Tibial artery (tissue), 4 donors: ENCODE measurements at regions not wholly inside any gene's neighbourhood (a gene's known extent, or its start where the extent isn't known, plus 50 kb on each side); places are given as distances from the start of the nearest gene placed in this dataset.

Experiments
- DNase-seq, 2 donors: peaks; one replicate each; pipeline ENCODE4 v3.0.0-alpha.2; 2019
- H3K27ac ChIP-seq, 2 donors: fragments of 200-600 bp; sonication (generic) in 1 of 2; 1 replicate in 1 of 2; 2 replicates in 1 of 2; pipeline ENCODE4 v1.5.1; 2018 to 2019; ENCODE audit warnings: mild to moderate bottlenecking in 1 of 2
- H3K27me3 ChIP-seq, 2 donors: fragments of 200-600 bp; sonication (generic) in 1 of 2; one replicate each; pipeline versions ENCODE4 v1.5.1 to v1.6.0; 2016 to 2019
- H3K36me3 ChIP-seq, 3 donors: fragments of 200-600 bp; sonication (generic) in 2 of 3; one replicate each; pipeline ENCODE4 v1.5.1; 2016 to 2019; ENCODE audit warnings: mild to moderate bottlenecking in 2 of 3
- H3K4me1 ChIP-seq, 4 donors: fragments of 200-600 bp; sonication (generic) in 2 of 4; 1 replicate in 3 of 4; 2 replicates in 1 of 4; pipeline ENCODE4 v1.5.1; 2016 to 2019
- H3K4me3 ChIP-seq, 2 donors: fragments of 200-600 bp; sonication (generic) in 1 of 2; 1 replicate in 1 of 2; 2 replicates in 1 of 2; pipeline ENCODE4 v1.5.1; 2018 to 2019; ENCODE audit warnings: mild to moderate bottlenecking in 2 of 2
- H3K9me3 ChIP-seq, 3 donors: fragments of 200-600 bp; sonication (generic) in 1 of 3; one replicate each; pipeline ENCODE4 v1.5.1; 2016 to 2019
- intact Hi-C: fragments of 100-400 bp; cut with DNase I; formaldehyde crosslinking; loops from one replicate; pipeline ENCODE4 v1.15.0; 2023; ENCODE audit warnings: low total_unique reads
- TF ChIP-seq, protein P1 (sequence below), 2 experiments: fragments of 200-600 bp in 1 of 2; fragments of 450-650 bp in 1 of 2; IDR thresholded peaks; one replicate each; pipeline ENCODE4 v1.5.1; 2017 to 2019; ENCODE audit warnings: antibody characterized with exemption in 2 of 2, mild to moderate bottlenecking in 1 of 2, moderate library complexity in 1 of 2

DNA sequence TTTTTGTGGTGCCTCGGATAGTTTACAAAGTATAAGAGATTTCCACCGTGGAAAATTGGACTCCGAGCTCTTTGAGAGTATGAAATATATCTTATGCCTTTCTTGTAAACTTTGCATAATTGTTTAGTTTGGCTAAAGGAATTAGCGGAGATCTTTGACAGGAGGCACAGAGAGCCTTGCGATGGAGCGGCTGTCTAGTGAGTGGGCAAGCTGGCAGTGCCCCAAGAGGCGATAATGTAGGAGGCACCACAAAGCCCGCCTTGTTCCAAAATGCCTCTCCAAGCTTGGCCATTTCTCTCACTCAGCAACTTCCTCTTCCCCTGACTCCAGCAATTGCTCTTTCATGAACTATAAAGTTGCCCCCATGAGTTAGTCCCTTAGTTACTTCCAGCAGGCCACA, 270.1 kb upstream of the PRICKLE1 start:
- H3K9me3 ChIP-seq: no peaks in the 10 kb centered on the region
- H3K27ac ChIP-seq: no peak overlapping the region
- TF ChIP-seq, protein P1, sequence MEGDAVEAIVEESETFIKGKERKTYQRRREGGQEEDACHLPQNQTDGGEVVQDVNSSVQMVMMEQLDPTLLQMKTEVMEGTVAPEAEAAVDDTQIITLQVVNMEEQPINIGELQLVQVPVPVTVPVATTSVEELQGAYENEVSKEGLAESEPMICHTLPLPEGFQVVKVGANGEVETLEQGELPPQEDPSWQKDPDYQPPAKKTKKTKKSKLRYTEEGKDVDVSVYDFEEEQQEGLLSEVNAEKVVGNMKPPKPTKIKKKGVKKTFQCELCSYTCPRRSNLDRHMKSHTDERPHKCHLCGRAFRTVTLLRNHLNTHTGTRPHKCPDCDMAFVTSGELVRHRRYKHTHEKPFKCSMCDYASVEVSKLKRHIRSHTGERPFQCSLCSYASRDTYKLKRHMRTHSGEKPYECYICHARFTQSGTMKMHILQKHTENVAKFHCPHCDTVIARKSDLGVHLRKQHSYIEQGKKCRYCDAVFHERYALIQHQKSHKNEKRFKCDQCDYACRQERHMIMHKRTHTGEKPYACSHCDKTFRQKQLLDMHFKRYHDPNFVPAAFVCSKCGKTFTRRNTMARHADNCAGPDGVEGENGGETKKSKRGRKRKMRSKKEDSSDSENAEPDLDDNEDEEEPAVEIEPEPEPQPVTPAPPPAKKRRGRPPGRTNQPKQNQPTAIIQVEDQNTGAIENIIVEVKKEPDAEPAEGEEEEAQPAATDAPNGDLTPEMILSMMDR (IDR thresholded peaks at IDR 0.05): no peak
- no peaks in the 10 kb centered on the region for H3K27me3 ChIP-seq
- no peak for DNase-seq
- no peaks in the 10 kb centered on the region for H3K36me3 ChIP-seq
- intact Hi-C loops: no loop called here
- H3K4me1 ChIP-seq: no peaks in the 10 kb centered on the region
- no peak overlapping the region for H3K4me3 ChIP-seq

DNA sequence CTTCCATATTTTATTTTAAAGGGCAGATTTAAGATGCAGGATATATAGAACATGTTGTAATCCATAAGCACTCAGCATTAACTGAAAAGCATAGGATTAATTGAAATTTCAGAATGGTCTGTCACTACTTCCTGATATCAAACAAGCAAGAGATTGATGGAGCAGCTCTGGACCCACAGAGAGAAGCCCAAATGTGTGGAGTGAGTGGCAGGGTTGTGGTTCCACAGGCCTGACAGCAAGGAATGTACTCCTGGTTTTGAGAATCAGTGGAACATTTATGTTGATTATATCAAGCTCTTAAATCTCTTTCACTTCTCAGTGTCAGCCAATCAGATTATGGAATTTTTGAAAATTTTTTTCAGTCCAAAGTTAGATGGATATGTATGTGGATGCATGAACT, 267.6 kb upstream of the PRICKLE1 start:
- H3K36me3 ChIP-seq: no peaks in the 10 kb centered on the region
- DNase-seq: no peak
- intact Hi-C loops: no loop called here
- no peak overlapping the region for H3K4me3 ChIP-seq
- no peak overlapping the region for H3K27ac ChIP-seq
- H3K9me3 ChIP-seq: no peaks in the 10 kb centered on the region
- TF ChIP-seq, protein P1 (IDR thresholded peaks at IDR 0.05): no peak
- no peaks in the 10 kb centered on the region for H3K27me3 ChIP-seq
- H3K4me1 ChIP-seq: no peaks in the 10 kb centered on the region

DNA sequence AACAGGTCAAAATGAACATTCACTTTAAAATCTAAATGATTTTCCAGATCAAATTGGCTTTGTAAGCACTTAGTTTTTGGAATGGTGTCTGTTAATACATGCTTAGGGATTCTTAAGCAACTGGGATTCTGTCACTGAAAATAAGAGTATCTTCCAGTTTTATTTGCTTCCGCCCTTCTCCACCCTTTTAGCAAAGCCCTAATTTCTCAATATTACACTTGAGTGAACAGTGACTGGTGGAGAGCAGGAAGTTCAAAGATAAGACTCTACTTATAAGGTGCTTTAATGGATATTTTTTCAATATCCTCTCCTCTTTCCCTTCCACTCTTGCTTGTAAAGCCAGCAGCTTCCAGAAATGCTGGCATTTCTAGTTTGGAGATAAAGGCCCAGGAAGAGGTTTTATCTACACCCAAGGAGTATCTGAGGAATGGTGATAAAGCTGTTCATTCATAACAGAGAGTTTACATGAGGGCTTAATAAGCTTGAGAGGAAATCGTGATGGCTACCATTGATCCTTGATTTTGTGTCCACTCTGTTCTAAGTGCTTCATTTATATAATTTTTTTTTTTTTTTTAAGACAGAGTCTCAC, 265.9 kb upstream of the PRICKLE1 start:
- no peaks in the 10 kb centered on the region for H3K4me1 ChIP-seq
- no peak overlapping the region for H3K4me3 ChIP-seq
- DNase-seq: no peak
- no peaks in the 10 kb centered on the region for H3K9me3 ChIP-seq
- H3K36me3 ChIP-seq: no peaks in the 10 kb centered on the region
- H3K27ac ChIP-seq: no peak overlapping the region
- H3K27me3 ChIP-seq: no peaks in the 10 kb centered on the region
- TF ChIP-seq, protein P1 (IDR thresholded peaks at IDR 0.05): no peak
- intact Hi-C loops: no loop called here

DNA sequence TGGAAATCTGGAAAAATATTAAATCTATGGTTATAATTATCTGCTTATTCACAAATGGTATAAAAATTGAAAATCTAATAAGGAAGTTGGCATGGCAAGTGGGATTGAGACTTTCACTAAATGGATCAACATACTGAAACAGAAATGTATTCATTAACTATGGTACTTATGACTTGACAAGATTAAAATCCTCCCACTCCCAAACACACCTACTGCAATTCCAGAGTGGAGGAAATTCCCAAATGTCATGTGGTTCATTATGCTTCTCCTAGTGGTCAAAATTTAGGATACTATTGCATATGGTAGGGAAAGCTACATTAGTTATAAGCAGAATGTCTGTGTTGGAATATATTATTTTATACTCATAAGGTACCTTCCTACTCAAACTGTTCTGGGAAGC, 265.3 kb upstream of the PRICKLE1 start:
- DNase-seq: no peak
- intact Hi-C loops: no loop called here
- TF ChIP-seq, protein P1 (IDR thresholded peaks at IDR 0.05): no peak
- Histone ChIP-seq H3K4me1 (no peaks in the 10 kb centered on the region), H3K4me3 (no peak overlapping the region), H3K27ac (no peak overlapping the region), H3K36me3 (no peaks in the 10 kb centered on the region), H3K27me3 (no peaks in the 10 kb centered on the region), H3K9me3 (no peaks in the 10 kb centered on the region)

DNA sequence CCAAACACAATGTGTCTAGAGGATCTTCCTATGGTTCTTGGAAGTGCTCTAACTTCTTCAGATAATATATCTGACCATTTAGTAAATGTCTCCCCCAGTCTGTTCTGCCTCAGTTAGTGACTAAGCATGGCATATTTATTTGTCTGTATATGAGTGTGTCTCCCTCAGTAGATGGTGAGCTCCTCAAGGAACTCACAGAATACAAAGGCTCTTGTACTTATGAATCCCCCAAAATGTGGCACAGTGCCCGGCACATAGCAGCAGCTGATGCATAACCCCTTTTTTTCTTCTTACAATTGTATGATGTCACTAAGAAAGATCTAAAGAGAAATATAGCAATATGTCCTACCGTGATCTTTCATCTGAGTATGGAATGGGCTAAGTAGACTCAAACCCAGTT, 264.7 kb upstream of the PRICKLE1 start:
- Histone ChIP-seq H3K27ac (no peak overlapping the region), H3K4me1 (no peaks in the 10 kb centered on the region), H3K9me3 (no peaks in the 10 kb centered on the region), H3K4me3 (no peak overlapping the region), H3K27me3 (no peaks in the 10 kb centered on the region), H3K36me3 (no peaks in the 10 kb centered on the region)
- intact Hi-C loops: no loop called here
- TF ChIP-seq, protein P1 (IDR thresholded peaks at IDR 0.05): no peak
- no peak for DNase-seq
